HG03575 (cell line): ENCODE measurements at regions not wholly inside any gene's neighbourhood (a gene's known extent, or its start where the extent isn't known, plus 50 kb on each side); places are given as distances from the start of the nearest gene placed in this dataset.

ENCODE experiments used
- ATAC-seq: cut with Tn5 transposase; IDR thresholded peaks from one replicate; pipeline ENCODE4 v1.9.1; 2021; ENCODE audit not compliant: unreplicated experiment, insufficient number of reproducible peaks, low FRiP score; ENCODE audit errors: extremely low read depth

DNA sequence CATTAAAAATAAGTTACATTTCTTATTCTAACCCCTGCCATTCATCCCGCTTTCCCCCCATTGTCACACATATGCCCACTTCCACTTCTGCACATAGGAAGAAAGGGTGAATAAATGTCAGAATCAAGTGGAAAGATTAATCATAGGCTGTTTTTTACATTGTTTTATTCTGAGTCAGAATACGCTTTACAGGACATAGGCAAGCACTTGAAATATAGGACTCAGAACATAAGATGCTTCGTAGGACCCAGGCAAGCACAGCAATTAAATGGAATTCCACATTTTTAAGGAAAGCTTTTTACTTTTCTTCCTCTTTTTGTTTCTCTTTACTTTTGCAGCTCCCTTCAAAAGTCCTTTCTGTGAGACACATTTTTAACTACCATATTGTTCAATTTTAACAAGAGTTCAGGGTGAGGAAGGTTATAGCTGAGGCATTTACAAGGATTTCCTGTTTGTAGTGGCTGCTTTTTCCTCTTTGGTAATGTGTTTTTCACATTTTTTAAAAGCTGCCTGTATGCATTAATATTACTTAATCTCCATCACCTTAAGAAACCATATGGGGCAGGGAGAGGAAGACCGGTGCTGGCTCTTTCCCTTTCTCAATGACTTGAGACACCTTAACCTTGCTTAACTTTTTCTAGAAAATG is 130.0 kb downstream of the TES start:
- ATAC-seq: no peak

DNA sequence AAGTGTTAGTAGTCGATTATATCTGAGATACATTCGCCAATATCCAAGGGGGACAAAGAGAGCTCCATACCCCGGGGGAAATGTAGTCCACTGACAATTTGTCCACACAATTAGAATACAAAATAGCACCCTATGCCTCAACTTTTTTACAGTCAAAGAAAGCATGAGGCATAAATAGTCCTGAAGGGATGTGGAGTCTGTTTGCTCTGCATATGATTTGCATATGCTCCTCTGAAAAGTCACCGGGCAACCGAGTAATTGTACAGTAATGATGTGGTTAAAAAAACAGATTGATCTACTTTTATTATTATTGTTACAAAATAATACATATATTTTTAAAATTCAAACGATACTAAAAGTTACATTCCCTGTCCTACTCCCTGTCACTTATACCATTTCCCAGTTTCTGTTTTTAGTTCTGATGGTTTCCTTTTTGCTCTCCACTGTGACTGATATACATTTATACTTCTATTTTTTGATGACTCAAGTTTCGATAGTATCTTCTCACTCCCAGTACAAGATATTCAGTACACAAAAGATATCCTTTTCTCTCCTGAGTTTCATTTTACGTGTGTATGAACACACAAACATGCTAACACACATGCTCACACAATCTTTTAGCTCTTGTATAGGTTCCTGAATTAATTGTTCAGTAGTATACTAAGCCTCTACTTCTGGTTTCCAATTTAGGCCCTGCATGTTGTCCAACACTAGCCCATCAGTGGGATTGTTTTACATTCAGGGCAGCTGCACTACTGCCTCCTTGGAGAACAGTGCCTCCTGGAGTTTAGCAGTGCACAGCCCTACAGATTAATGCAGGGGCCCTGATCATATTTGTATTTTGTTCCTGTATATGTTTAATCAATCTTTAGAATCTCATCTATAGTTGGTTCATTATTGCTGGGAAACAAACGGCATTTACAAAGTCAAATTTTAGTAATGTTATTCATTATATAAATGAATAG is 130.9 kb downstream of the TES start:
- ATAC-seq: no peak

DNA sequence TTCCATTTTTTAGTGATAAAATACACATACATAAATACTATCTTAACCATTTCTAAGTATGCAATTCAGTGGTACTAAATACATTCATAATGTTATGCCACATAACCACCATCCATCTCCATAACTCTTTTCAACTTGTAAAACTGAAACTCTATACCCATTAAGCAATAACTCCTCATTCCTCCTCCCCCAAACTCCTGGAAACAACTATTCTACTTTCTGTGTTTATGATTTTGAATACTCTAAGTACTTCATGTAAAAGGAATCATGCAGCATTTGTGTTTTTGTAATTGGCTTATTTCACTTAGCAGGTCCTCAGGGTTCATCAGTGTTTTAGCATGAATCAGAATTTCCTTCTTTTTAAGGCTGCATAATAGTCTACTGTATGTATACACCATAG is 131.8 kb downstream of the TES start:
- no peak for ATAC-seq

DNA sequence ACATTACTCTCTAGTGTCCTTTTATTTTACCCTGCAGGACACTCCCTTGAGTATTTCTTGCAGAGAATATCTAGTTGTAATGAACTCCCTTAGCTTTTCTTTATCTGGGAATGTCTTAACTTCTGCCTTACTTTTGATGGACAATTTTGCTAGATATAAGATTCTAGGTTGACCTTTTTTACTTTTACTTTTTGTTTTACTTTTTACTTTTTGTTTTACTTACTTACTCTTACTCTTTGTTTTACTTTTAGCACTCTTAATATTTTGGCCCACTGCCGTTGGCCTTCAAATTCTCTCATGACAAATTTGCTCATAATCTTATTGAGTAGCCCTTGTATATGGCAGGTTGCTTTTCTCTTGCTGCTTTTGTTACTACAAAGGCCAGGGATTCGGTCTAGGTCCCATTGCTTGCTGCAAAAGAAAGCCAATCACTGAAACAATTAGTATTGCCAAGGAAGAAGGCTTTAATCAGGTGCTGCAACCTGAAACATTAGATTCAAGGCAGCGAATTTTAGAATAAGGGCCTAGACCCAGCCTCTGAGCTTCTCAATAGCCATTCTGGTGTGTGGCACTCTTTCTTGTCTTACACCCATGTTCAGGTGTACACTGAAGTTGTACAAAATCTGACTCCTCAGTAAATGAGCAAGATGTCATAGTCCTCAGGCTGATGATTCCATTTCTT is 137.0 kb downstream of the TES start:
- ATAC-seq: no peak

DNA sequence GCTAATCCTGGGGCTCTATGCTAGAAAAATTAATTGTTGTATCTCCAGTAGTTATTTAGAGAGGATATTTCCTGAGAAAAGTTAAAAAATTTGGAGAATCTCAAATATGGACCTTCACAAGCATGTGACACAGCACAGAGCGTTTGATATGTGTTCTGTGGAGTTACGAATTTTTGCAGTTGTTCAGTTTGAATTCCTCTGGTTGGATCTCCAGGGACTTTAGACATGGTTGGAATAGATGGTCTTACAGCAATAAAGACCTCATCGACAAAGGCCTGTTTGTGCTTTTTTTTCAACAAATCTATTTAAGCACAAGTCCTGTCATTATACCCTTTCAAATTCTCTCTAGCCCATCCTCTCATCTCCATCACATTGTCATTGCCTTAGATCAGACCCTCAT is 138.0 kb downstream of the TES start:
- ATAC-seq: no peak

DNA sequence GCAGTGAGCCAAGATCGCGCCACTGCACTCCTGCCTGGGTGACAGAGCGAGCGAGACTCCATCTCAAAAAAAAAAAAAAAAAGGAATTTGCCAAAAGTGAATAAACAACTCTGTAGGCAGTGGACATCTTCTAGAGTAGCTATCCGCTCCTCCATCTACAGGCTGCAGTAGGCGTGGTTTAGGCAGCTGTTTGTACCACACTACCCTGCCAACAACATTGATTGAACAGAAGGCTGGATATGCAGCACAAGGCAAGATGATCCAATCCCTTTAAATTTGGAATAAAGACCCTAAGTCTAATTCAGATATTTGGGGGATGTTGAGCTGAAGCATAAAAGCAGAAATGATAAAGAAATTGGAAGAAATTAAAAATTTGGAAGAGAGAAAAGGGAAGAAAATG is 141.6 kb downstream of the TES start:
- no peak for ATAC-seq

DNA sequence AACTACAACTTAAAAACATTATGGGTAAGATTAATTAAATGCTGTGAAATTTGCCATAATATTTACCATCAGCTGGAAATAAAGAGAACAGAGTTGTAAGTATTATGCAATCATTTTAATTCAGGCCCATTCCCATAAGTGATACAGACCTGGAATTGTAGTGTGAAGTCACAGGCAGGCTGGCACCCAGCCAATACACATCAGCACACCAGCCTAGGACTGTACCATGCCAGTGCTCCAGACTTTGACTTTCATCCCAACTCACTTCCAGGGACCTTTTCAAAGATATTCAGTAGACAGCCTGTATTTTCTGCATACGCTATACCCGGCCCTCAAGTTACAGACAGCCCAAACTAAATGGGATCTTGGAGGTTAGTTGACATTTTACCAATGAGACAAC is 143.3 kb downstream of the TES start:
- ATAC-seq: no peak

DNA sequence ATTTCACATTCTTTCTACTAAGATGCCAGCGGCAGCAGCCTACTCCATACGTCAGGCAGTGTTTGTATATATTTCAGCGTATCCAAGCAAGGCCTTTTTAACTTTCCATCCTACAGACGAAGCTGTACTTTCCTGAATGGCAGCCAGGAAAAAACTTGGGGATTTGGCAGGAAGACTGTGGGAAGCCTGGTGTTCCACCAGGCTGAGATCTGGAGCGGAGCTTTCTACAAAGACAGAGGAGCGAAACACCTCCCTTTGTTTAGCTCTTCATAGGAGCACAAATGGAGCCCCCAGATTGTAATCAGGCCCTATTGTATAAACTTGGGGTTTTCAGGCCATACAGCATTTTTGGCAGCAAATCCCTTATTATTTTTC is 143.8 kb downstream of the TES start:
- no peak for ATAC-seq

DNA sequence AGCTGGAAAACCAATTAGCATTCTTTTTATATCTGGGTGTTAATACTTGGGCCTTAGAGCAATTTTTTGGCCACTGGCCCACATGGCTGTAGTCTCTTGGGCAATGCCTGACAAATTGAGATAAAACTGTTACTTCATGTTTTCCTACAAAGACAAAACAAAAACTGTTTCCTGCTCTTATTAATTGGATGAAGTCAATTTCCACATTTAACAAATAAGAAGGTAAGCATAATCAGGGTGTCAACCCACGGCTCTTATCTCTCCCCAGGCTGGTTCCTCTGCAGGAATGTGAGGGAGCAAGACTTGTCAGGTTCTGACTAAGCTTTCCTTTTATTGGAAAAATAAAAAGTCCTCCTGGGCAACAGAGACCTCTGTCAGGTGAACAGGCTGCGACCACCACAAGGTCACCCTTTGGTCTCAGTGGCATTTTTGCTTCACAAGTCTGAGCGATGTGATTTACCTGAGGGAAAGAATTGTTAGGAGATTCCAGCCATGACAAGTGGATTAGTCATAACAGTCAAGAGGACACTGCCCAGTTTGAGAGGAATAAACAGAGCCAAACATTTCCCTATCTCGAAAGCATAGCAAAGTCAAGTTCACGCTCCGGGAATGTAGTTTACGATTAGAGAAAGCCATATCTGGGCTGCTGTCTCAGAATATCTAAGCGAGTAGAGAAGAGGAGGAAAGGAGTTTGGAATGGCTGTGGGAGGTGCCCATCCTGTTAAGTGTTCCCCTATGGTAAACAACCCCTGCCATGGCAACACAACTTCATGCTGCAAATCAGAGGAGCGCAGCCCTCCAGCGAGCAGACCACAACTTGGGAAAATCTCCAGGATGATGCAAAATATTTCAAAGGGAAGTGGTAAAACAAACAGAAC is 144.4 kb downstream of the TES start:
- no peak for ATAC-seq

DNA sequence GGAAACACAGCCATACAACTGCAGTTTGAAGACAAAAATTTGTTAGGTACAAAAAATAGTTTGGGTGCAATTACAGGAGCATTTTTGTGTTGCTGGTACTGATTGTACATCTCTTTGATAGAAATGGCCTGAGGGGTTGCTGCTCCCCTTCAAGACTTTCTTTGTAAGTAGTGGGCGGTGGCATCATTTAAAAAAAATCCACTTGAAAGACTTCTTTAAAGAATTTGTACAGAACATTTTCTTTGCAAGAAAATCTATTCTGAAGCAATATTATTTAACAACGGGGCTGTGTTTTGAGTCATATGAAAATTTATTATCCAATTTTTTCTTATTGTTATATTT is 144.1 kb upstream of the CAV2 start:
- ATAC-seq: no peak

DNA sequence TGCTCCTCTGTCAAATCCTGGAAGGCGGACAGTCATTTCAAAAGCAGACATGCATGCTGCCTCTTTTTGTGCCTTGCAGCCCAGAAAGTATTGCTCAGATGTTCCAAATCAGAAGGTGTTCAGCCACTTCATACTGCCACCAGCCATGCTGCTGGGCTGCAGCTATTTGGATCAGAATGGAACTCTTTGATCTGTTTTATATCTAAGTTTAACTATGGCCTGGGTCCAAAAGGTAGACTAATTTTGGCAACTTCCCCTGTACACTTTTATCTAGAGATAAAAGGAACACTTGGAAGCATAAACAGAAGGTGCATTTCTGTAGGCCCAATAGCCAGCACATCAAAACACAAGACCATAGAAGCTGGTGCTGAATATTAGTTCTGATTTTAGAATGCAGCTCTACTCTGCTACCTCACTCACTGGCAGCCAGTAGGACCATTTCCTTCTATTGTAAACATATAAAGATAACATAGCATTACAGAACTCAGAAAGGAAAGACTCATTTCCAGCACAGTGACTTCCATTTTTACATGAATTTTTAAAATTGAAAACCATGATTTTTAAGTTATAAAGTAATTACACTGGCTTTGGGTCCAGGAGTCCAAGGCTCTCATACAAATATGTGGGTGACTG is 143.1 kb upstream of the CAV2 start:
- no peak for ATAC-seq

DNA sequence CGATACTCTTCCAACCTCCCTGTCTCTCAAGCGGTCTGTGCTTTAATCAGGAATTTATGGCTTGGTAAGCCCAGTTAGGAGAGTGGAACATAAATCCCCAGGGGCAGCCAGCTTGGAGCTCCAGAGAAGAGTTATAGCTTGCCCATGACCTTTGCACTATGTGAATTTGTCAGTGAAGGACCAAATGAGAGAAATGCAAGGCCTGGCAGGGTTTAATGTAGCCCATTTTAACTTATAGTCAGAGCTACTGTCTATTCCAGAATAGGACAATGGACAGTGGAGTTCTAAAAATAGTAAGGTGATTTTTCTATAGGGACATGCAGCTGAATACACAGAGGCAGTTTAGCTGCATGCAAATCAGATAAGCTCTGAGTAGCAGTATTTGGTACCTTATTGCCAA is 142.6 kb upstream of the CAV2 start:
- no peak for ATAC-seq

DNA sequence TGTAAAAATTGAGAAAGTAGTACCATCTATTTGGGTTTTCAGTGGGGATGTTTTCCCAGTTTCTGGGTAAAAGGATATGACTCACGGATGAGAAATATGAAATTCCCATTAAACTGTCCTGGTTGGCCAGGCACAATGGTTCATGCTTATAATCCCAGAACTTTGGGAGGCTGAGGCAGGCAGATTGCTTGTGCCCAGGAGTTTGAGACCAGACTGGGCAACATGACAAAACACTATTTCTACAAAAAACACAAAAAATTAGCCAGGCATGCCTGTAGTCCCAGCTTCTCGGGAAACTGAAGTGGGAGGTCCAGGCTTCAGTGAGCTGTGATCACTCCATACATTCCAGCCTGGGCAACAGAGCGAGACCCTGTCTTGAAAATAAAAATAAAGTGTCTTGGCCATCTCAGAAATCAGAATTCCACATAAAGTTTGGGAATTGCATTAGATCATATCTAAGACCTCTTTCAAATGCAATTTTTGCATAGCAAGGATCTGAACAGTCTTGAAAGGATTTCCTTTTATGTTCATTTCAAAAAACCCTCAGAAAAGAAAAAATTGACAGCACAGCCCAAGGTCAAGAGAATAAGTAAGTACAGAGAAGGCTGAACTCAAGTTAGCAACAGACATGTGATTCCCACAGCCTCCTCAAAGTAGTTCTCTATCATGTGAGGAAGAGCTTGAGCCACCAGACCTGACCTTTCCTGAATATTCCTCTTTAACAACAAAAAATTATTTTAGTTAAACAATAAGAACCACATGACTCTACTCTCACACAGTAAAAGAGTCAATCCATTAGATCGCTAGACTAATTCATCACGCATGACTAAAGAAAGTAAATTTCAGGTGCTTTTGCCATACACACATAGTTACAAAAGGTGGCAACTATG is 141.5 kb upstream of the CAV2 start:
- ATAC-seq: no peak

DNA sequence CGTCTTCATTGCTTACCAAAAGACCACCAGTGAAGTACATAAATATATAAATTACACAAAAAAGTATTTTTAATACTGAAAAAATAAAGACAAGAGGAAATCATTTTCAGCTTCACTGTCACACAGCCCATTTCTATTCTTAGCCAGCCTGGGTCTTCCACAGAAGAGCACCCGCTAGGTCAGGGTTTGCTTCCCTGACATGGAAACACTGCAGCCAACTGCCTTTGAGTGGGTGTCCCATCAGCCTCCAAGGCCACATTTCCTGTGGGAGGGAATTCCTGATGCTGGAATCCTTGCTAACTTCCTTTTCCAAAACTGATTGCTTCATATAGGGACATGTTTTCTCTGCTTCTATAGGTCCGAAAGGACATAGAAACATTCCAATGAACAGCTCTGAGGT is 137.8 kb upstream of the CAV2 start:
- ATAC-seq: no peak

DNA sequence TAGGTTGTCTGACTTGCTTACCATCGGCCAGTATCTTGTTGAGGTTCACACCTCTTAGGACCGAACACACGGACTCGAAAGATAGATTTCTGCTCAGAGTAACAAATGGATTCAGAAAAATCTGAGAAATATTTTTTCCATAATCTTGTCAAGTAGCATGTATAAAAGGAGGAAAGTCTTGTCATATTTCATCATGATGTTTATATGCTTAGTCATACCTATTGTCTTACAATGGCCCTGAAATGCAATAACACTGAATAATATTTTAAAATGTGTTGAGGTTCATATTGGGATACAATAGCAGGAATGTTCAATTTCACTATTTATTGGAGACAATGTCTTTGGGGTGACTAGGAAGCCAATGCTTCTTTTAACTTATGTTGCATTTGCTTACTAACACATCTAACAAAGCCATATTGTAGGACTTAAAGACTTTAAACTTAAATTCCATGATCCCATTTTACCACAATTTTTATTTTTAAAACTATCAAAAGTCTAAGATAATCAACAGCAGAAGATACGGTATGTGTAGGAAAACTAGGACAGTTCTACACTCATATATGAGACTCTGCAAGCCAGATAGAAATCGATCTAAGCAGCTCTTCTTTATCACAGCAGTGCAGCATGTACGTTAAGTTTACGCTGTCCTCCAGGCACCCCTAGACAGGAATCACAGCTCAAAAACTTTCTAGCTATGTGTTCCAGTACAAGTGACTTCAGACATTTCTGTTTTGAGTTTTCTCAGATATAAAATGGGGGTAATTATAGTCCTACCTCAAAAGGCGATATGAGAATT is 135.7 kb upstream of the CAV2 start:
- no peak for ATAC-seq

DNA sequence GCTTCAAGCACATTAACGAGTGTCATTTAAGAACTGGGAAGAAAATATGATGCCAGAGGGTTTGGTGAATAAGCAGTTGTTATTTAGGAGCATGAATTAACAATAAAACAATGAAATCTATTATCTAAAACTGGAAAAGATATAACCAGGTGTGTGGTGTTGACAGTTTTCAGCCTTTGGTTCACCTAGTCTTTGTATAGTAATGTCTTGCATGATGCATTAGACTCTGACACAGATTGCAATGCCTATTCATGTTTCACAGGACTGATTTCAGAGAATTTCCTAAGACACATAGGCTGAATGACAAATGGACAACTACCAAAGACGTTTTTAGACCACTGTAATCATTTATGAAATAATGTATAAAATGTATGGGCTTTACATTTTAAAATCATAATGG is 135.1 kb upstream of the CAV2 start:
- ATAC-seq: no peak

DNA sequence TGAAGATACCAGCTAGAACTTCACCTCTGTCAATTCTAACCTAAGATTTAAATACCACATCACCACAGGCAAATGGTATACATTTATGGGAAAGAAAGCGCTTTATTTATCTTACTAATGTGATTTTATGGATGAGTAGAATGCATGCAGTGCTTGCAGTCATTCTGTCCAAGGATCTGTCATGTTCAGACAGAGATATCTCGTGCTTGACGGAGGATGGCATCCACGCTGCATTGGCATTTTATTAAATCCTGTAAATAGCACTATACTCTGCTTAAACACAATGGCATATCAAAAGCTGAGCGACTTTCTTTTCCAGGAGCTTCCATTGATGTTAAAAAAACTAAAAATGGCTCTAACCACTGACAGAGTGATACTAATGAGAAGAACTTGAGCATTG is 133.7 kb upstream of the CAV2 start:
- no peak for ATAC-seq
